Epithelial cell of esophagus (primary cell): ENCODE measurements at regions not wholly inside any gene's neighbourhood (a gene's known extent, or its start where the extent isn't known, plus 50 kb on each side); places are given as distances from the start of the nearest gene placed in this dataset.

Experiments used
- DNase-seq: peaks from one replicate; pipeline ENCODE4 v3.0.0; 2010; ENCODE audit warnings: low read depth
- H3K4me3 ChIP-seq: 2 replicates; pipeline ENCODE4 v1.5.1; 2011; ENCODE audit warnings: mild to moderate bottlenecking, low read length, control low read depth
- TF ChIP-seq, protein P1 (sequence below): IDR thresholded peaks from 2 replicates; pipeline ENCODE4 v1.5.1; 2011; ENCODE audit warnings: low read depth, mild to moderate bottlenecking, low read length, control low read depth, inconsistent platforms; ENCODE audit not compliant: insufficient read depth; ENCODE audit errors: missing control alignments

DNA sequence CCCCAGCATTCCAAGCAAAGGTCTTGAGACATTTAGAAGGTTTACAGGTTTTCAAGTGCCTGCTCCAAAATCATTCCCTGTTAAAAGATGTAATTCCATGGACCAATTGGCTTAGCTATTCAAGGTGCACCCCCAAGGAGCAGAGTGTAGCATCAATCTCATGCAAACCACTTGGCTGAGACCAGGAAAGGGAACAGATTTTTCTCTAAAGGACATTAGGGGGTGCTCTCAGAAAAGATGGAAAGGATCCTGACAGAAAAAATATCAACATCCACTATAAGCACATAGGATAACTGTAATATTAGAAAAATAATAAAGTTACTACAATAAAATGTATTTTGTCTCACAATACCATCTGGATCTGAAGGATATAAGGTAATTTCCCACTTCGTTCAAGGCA is 328.0 kb upstream of the CDIN1 start:
- DNase-seq, result no peak
- TF ChIP-seq, protein P1, sequence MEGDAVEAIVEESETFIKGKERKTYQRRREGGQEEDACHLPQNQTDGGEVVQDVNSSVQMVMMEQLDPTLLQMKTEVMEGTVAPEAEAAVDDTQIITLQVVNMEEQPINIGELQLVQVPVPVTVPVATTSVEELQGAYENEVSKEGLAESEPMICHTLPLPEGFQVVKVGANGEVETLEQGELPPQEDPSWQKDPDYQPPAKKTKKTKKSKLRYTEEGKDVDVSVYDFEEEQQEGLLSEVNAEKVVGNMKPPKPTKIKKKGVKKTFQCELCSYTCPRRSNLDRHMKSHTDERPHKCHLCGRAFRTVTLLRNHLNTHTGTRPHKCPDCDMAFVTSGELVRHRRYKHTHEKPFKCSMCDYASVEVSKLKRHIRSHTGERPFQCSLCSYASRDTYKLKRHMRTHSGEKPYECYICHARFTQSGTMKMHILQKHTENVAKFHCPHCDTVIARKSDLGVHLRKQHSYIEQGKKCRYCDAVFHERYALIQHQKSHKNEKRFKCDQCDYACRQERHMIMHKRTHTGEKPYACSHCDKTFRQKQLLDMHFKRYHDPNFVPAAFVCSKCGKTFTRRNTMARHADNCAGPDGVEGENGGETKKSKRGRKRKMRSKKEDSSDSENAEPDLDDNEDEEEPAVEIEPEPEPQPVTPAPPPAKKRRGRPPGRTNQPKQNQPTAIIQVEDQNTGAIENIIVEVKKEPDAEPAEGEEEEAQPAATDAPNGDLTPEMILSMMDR, result no peak
- no peak overlapping the region for H3K4me3 ChIP-seq

DNA sequence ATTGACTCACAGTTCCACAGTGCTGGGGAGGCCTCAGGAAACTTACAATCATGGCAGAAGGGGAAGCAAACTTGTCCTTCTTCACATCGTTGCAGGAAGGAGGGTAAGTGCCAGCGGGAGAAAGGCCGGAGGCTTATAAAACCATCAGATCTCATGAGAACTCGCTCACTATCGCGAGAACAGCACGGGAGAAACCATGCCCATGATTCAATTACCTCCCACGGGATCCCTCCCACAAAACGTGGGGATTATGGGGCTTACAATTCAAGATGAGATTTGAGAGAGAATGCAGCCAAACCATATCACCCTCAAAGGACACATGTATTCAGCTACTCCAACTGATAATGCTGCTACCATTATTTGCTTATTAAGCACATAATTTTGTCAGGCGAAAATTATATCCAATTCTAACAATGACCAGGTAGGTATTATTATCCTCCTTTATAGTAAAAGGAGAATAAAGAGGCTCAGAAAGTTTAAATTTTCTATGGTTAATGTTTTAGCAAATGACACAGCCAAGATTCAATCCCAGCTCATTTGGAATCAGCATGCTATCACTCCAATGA is 327.2 kb upstream of the CDIN1 start:
- no peak for DNase-seq
- TF ChIP-seq, protein P1, result no peak
- no peak overlapping the region for H3K4me3 ChIP-seq

DNA sequence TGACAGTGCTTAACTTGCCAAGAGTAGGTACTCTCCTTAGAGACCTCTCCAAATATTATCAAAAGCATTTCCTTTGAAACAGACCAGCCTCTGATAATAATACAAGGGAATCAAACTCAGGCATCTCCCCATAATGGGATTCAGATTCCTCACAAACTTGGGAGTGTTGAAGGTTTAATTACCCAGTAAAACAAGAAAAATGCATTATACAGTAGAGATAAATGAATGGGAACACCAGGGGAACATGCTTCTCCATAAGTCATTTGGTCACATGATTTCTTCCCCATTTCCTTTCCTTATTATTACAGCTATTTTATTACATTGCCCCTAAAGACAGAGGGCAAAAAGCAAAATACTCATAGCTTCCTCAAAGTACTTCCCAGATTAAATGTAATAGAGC is 325.0 kb upstream of the CDIN1 start:
- no peak overlapping the region for H3K4me3 ChIP-seq
- TF ChIP-seq, protein P1, result no peak
- DNase-seq, result no peak

DNA sequence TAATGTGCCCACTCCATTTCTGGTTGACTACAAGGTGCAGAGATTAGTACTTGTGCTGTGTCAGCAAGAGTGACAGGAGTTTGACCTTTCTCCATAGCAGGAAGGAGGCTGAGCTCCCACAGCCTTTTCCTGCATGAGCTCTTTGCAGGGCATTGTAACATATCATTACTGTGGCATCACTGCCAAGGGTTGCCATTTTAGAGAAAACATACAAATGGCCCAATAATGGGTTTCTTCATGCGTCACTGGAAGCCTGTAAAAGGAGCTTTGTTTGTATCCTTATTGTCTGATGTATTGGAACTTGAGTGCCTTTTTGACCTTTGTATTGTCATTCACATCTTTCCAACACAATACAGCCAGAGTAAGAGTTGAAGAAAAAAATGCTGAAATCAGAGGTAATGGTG is 323.0 kb upstream of the CDIN1 start:
- DNase-seq, result no peak
- TF ChIP-seq, protein P1, result no peak
- H3K4me3 ChIP-seq, result no peak overlapping the region

DNA sequence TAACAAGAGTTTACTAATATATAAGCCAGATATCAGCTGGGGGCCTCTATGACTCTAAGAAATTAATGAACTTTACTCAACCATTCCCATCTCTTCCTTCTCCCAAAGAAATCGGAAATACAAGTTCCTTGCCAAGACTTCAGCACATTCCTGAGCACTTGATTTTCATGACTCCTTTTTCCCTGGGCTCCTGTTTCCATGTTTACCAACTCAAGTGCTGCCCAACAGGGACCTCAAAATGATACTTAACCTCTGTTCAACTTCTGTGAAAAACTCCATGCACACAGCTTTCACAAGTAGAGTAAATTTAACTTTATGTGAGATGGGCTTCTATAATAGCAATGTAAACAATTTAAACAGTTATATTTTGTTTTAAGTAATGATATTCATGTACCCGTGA is 315.8 kb upstream of the CDIN1 start:
- TF ChIP-seq, protein P1, result no peak

DNA sequence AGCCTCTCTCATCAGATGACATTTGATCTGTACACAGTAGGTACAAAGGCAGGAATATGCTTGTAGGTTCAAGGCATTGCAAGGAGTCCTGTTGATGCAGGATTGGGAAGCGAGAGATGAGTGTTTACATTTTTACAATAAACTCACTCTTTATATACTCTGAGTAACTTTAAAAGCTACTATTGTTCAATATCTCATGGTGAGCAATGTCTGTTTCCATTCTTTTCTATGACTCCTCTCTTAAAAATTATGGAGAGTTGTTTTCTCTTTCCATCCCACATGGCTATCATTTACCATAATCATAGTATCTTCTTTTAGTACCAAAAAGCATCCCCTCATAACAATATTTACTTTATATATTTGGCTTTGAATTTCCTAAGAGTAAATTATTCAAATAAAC is 314.0 kb upstream of the CDIN1 start:
- no peak for DNase-seq
- no peak overlapping the region for H3K4me3 ChIP-seq
- TF ChIP-seq, protein P1, result no peak

More for the DNA sequence above, 315.8 kb upstream of the CDIN1 start:
- no peak overlapping the region for H3K4me3 ChIP-seq
- DNase-seq, result no peak

DNA sequence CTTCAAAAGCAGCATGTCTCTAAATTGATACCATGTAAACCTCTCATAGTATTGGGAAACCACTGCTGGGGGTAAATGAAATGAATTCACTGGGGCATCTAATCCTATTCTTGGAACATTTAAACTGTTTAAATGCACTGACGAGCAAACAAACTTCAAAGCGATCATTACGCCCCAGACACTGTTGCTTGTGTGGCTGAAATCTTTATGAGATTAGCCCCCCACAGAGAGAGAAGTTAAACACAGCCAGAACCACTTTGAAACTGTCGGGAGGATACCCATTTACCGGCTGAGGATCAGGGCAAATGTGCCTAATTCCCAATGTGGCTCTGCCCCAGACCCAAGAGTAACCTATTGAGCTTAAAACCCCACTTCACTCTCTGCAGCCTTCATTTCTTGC is 308.4 kb upstream of the CDIN1 start:
- no peak overlapping the region for H3K4me3 ChIP-seq
- TF ChIP-seq, protein P1, result no peak

More for the DNA sequence above, 308.4 kb upstream of the CDIN1 start:
- no peak for DNase-seq
